22Rv1 (cell line): ENCODE measurements at regions not wholly inside any gene's neighbourhood (a gene's known extent, or its start where the extent isn't known, plus 50 kb on each side); places are given as distances from the start of the nearest gene placed in this dataset.

ENCODE experiments used
- H3K27ac ChIP-seq: fragments of 450-650 bp; 2 replicates; pipeline ENCODE4 v1.5.1; 2017
- CTCF ChIP-seq: fragments of 450-650 bp; IDR thresholded peaks from 2 replicates; pipeline ENCODE4 v1.5.1; 2017; ENCODE audit warnings: mild to moderate bottlenecking
- ZFX ChIP-seq: fragments of 450-650 bp; IDR thresholded peaks from 2 replicates; pipeline ENCODE4 v1.6.1; 2017; ENCODE audit warnings: antibody characterized with exemption, borderline replicate concordance

GRCh38 chr7:46969303-46970130 lies 612.4 kb downstream of the TNS3 start:
- no peak for TF ChIP-seq CTCF
- TF ChIP-seq ZFX: no peak
- no peak overlapping the region for H3K27ac ChIP-seq

DNA sequence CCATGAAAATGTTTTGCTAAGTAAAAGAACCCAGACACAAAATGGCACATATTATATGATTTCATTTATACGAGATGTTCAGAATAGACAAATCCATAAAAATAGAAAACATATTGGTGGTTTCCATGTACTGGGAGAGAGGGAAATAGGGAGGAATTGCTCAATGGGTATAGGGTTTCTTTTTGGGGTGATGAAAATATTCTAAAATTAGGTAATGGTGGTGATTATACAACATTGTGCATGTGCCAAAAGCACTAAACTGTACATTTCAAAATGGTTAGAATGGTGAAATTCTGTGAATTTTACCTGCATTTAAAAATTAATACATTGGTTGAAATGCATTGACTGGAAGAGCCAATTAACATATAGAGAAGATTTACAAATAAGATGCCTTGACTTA lies 613.9 kb downstream of the TNS3 start:
- TF ChIP-seq ZFX: no peak
- TF ChIP-seq CTCF: no peak
- H3K27ac ChIP-seq: no peak overlapping the region

GRCh38 chr7:46963719-46964118 lies 618.2 kb downstream of the TNS3 start:
- no peak overlapping the region for H3K27ac ChIP-seq
- TF ChIP-seq CTCF (no peak), ZFX (no peak)

DNA sequence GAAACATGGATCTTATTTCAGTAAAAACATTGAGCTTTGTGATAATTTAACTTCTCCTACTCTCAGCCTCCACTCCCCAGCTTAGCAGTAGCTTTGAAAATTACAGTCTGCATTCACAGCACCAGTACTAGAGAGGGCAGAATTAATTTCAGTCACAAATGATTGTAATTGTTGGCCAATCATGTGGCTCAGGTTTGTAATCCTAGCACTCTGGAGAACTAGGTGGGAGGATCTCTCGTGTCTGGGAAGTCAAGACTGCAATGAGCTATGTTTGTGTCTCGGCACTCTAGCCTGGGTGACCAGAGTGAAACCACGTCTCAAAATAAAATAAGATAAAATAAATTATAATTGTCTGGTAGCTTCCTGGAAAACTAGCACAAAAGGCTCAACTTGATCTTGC lies 620.9 kb downstream of the TNS3 start:
- no peak for TF ChIP-seq CTCF
- no peak for TF ChIP-seq ZFX
- H3K27ac ChIP-seq: no peak overlapping the region

DNA sequence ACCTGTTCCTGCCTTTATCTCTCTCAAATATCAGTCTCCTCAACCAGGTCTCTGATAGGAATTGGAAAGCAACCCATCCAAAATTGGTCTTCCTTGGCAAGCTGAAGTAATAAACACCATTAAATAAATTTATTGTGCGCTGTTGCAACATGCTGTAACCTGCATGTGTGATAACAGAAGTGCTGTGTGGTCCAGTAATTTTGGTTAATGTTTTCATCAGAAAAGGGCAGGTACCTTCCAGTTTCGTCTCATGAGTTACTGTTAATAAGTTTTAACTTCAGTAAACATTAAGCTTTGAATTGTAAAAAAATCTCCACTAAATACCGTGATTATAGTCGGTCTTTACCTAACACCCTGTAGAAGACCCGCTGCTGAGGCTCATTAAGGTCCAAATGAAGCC lies 624.7 kb downstream of the TNS3 start:
- TF ChIP-seq ZFX (no peak), CTCF (no peak)
- no peak overlapping the region for H3K27ac ChIP-seq

DNA sequence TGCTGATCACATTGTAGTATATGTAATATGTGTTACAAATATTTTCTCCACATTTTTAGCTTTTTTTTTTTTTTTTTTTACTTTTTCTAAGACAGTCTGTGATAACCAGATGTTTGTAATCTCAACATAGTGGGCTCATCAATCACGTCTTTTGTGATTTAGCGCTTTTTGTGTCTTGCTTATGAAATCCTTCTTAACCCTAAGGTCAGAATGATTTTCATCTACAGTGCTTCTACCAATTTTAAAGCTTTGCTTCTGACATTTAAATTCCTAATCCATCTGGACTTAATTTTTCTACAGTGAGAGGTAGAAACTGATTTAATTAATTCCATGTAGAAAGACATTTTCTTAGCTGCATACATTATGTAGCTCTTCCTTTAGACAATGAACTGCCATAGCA lies 626.4 kb downstream of the TNS3 start:
- H3K27ac ChIP-seq: no peak overlapping the region
- no peak for TF ChIP-seq CTCF
- no peak for TF ChIP-seq ZFX

- no peak for TF ChIP-seq ZFX
- H3K27ac ChIP-seq: no peak overlapping the region
Measured at GRCh38 chr7:46954181-46954580, 627.7 kb downstream of the TNS3 start.

DNA sequence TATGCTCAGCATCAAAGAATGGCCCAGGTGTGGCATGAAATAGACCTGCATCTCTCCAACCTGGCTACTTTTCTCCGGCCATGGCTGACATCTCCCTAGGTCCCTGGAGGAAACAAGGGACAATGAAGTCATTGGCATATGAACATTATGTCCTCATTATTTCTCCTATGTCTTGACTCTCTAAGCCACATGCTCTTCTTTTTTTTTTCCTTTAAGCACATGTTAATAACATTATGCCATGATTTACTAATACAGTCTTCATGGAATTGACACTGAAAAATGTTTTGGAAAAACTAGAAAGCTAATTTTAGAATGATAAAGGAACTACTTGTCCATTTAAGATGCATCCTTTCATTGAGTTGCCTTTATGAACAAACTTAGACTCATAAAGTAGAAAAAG lies 628.9 kb downstream of the TNS3 start:
- TF ChIP-seq CTCF (no peak), ZFX (no peak)
- H3K27ac ChIP-seq: no peak overlapping the region
